ENCODE measurements at regions not wholly inside any gene's neighbourhood (a gene's known extent, or its start where the extent isn't known, plus 50 kb on each side); places are given as distances from the start of the nearest gene placed in this dataset.

DNA sequence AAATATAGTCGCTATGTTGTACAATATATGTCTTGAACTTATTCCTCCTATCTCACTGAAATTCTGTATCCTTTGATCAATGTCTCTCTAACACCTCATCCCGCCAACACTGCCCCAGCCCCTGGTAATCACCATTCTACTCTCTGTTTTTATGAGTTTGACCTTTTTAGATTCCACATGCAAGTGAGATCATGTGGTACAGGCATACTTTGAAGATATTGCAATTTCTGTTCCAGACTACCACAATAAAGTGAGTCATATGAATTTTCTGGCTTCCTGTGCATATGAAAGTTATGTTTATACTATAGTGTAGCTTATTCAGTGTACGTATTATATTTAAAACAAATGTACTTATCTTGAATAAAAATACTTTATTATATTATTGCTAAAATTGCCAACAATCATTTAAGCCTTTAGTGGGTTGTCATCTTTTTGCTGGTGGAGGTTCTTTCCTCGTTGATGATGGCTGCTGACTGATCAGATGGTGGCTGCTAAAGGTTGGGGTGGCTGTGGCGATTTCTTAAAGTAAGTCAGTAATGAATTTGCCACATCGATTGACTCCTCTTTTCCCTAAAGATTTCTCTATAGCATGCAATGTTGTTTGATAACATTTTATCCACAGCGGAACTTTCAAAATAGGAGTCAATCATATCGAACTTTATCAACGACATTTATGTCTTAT lies 257.2 kb downstream of the NFKBIZ start:
- TF ChIP-seq FOXA1 (IDR thresholded peaks at IDR 0.05) (no peak), HNF4A (conservative IDR thresholded peaks at IDR 0.05) (no peak), RAD21 (IDR thresholded peaks at IDR 0.05) (no peak), HNF4G (IDR thresholded peaks at IDR 0.05) (no peak), GABPA (IDR thresholded peaks at IDR 0.05 in 1 of 2, conservative IDR thresholded peaks at IDR 0.05 in 1 of 2) (no peak), EGR1 (IDR thresholded peaks at IDR 0.05; ENCODE audit: low read depth in 2 of 2) (no peak), YY1 (IDR thresholded peaks at IDR 0.05) (no peak), RXRA (IDR thresholded peaks at IDR 0.05) (no peak), TAF1 (conservative IDR thresholded peaks at IDR 0.05) (no peak)
- TF ChIP-seq, protein P1, sequence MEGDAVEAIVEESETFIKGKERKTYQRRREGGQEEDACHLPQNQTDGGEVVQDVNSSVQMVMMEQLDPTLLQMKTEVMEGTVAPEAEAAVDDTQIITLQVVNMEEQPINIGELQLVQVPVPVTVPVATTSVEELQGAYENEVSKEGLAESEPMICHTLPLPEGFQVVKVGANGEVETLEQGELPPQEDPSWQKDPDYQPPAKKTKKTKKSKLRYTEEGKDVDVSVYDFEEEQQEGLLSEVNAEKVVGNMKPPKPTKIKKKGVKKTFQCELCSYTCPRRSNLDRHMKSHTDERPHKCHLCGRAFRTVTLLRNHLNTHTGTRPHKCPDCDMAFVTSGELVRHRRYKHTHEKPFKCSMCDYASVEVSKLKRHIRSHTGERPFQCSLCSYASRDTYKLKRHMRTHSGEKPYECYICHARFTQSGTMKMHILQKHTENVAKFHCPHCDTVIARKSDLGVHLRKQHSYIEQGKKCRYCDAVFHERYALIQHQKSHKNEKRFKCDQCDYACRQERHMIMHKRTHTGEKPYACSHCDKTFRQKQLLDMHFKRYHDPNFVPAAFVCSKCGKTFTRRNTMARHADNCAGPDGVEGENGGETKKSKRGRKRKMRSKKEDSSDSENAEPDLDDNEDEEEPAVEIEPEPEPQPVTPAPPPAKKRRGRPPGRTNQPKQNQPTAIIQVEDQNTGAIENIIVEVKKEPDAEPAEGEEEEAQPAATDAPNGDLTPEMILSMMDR (IDR thresholded peaks at IDR 0.05; ENCODE audit: low read depth, low read length, missing input control) = no peak
- TF ChIP-seq, protein P2, sequence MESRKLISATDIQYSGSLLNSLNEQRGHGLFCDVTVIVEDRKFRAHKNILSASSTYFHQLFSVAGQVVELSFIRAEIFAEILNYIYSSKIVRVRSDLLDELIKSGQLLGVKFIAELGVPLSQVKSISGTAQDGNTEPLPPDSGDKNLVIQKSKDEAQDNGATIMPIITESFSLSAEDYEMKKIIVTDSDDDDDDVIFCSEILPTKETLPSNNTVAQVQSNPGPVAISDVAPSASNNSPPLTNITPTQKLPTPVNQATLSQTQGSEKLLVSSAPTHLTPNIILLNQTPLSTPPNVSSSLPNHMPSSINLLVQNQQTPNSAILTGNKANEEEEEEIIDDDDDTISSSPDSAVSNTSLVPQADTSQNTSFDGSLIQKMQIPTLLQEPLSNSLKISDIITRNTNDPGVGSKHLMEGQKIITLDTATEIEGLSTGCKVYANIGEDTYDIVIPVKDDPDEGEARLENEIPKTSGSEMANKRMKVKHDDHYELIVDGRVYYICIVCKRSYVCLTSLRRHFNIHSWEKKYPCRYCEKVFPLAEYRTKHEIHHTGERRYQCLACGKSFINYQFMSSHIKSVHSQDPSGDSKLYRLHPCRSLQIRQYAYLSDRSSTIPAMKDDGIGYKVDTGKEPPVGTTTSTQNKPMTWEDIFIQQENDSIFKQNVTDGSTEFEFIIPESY (IDR thresholded peaks at IDR 0.05) = no peak
- TF ChIP-seq, protein P3, sequence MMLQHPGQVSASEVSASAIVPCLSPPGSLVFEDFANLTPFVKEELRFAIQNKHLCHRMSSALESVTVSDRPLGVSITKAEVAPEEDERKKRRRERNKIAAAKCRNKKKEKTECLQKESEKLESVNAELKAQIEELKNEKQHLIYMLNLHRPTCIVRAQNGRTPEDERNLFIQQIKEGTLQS (IDR thresholded peaks at IDR 0.05) = no peak
- TF ChIP-seq, protein P4, sequence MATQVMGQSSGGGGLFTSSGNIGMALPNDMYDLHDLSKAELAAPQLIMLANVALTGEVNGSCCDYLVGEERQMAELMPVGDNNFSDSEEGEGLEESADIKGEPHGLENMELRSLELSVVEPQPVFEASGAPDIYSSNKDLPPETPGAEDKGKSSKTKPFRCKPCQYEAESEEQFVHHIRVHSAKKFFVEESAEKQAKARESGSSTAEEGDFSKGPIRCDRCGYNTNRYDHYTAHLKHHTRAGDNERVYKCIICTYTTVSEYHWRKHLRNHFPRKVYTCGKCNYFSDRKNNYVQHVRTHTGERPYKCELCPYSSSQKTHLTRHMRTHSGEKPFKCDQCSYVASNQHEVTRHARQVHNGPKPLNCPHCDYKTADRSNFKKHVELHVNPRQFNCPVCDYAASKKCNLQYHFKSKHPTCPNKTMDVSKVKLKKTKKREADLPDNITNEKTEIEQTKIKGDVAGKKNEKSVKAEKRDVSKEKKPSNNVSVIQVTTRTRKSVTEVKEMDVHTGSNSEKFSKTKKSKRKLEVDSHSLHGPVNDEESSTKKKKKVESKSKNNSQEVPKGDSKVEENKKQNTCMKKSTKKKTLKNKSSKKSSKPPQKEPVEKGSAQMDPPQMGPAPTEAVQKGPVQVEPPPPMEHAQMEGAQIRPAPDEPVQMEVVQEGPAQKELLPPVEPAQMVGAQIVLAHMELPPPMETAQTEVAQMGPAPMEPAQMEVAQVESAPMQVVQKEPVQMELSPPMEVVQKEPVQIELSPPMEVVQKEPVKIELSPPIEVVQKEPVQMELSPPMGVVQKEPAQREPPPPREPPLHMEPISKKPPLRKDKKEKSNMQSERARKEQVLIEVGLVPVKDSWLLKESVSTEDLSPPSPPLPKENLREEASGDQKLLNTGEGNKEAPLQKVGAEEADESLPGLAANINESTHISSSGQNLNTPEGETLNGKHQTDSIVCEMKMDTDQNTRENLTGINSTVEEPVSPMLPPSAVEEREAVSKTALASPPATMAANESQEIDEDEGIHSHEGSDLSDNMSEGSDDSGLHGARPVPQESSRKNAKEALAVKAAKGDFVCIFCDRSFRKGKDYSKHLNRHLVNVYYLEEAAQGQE (IDR thresholded peaks at IDR 0.05) = no peak
